ENCODE measurements at regions not wholly inside any gene's neighbourhood (a gene's known extent, or its start where the extent isn't known, plus 50 kb on each side); places are given as distances from the start of the nearest gene placed in this dataset.

- DNase-seq = no peak
Measured at GRCh38 chr5:162466011-162466410, 398.4 kb downstream of the GABRG2 start.

GRCh38 chr5:162473041-162473714 is 405.6 kb downstream of the GABRG2 start:
- H3K27ac ChIP-seq = no peak overlapping the region
- H3K36me3 ChIP-seq (replicated peaks) = no peaks in the 10 kb centered on the region
- no peak for DNase-seq
- in situ Hi-C loops (cut with HindIII; ENCODE audit: low pct_ligation_motif_present, low sequenced_read_pairs) = no loop called here
- H3K4me3 ChIP-seq (ENCODE audit: low read depth, low read length) = no peak overlapping the region
- no peak for TF ChIP-seq CTCF (IDR thresholded peaks at IDR 0.05; ENCODE audit: low read depth, low read length, missing control alignments)
- no peaks in the 10 kb centered on the region for H3K27me3 ChIP-seq (replicated peaks)

More at GRCh38 chr5:162466011-162466410, 398.4 kb downstream of the GABRG2 start:
- no peak overlapping the region for H3K4me3 ChIP-seq (ENCODE audit: low read depth, low read length)
- no peak overlapping the region for H3K27ac ChIP-seq
- in situ Hi-C loops (cut with HindIII; ENCODE audit: low pct_ligation_motif_present, low sequenced_read_pairs) = no loop called here
- H3K36me3 ChIP-seq (replicated peaks) = no peaks in the 10 kb centered on the region
- no peak for TF ChIP-seq CTCF (IDR thresholded peaks at IDR 0.05; ENCODE audit: low read depth, low read length, missing control alignments)
- no peaks in the 10 kb centered on the region for H3K27me3 ChIP-seq (replicated peaks)

GRCh38 chr5:162474239-162474638 is 406.7 kb downstream of the GABRG2 start:
- no peak for DNase-seq
- in situ Hi-C loops (cut with HindIII; ENCODE audit: low pct_ligation_motif_present, low sequenced_read_pairs) = no loop called here
- no peak for TF ChIP-seq CTCF (IDR thresholded peaks at IDR 0.05; ENCODE audit: low read depth, low read length, missing control alignments)
- no peak overlapping the region for H3K27ac ChIP-seq
- no peak overlapping the region for H3K4me3 ChIP-seq (ENCODE audit: low read depth, low read length)
- H3K27me3 ChIP-seq (replicated peaks) = no peaks in the 10 kb centered on the region
- no peaks in the 10 kb centered on the region for H3K36me3 ChIP-seq (replicated peaks)

GRCh38 chr5:162484095-162484494 is 416.5 kb downstream of the GABRG2 start:
- in situ Hi-C loops (cut with HindIII; ENCODE audit: low pct_ligation_motif_present, low sequenced_read_pairs) = no loop called here
- H3K27ac ChIP-seq = no peak overlapping the region
- no peaks in the 10 kb centered on the region for H3K27me3 ChIP-seq (replicated peaks)
- DNase-seq = no peak
- H3K4me3 ChIP-seq (ENCODE audit: low read depth, low read length) = no peak overlapping the region
- H3K36me3 ChIP-seq (replicated peaks) = no peaks in the 10 kb centered on the region
- no peak for TF ChIP-seq CTCF (IDR thresholded peaks at IDR 0.05; ENCODE audit: low read depth, low read length, missing control alignments)

- in situ Hi-C loops (cut with HindIII; ENCODE audit: low pct_ligation_motif_present, low sequenced_read_pairs) = no loop called here
- no peak overlapping the region for H3K27ac ChIP-seq
- H3K4me3 ChIP-seq (ENCODE audit: low read depth, low read length) = no peak overlapping the region
- no peak for TF ChIP-seq CTCF (IDR thresholded peaks at IDR 0.05; ENCODE audit: low read depth, low read length, missing control alignments)
- DNase-seq = no peak
- H3K27me3 ChIP-seq (replicated peaks) = no peaks in the 10 kb centered on the region
- no peaks in the 10 kb centered on the region for H3K36me3 ChIP-seq (replicated peaks)
Measured at GRCh38 chr5:162484986-162485385, 417.4 kb downstream of the GABRG2 start.

Measured in brain microvascular endothelial cell (primary cell).